ENCODE measurements at regions not wholly inside any gene's neighbourhood (a gene's known extent, or its start where the extent isn't known, plus 50 kb on each side); places are given as distances from the start of the nearest gene placed in this dataset.

GRCh38 chr1:101485712-101486111 is 248.9 kb downstream of the S1PR1 start:
- TF ChIP-seq POLR2AphosphoS5 (IDR thresholded peaks at IDR 0.05): no peak
- TF ChIP-seq POLR2A (IDR thresholded peaks at IDR 0.05): no peak
